Liver (tissue), 8 donors: ENCODE measurements at regions not wholly inside any gene's neighbourhood (a gene's known extent, or its start where the extent isn't known, plus 50 kb on each side); places are given as distances from the start of the nearest gene placed in this dataset.

Experiments
- DNase-seq: peaks from one replicate; pipeline ENCODE4 v3.0.0-alpha.2; 2017; ENCODE audit warnings: low spot score
- H3K27ac ChIP-seq, 2 donors: one replicate each; pipeline ENCODE4 v1.7.0; 2013; ENCODE audit warnings: inconsistent platforms in 2 of 2, low read length in 2 of 2, control low read depth in 1 of 2, low read depth in 1 of 2, mild to moderate bottlenecking in 1 of 2
- H3K27me3 ChIP-seq, 4 donors: one replicate each; pipeline versions ENCODE4 v1.6.1 to v1.7.0; 2013; ENCODE audit warnings: low read length in 3 of 4, inconsistent platforms in 1 of 4, mild to moderate bottlenecking in 1 of 4, moderate library complexity in 1 of 4; ENCODE audit not compliant: control insufficient read depth in 4 of 4, insufficient read depth in 4 of 4
- H3K36me3 ChIP-seq, 4 donors: one replicate each; pipeline versions ENCODE4 v1.6.1 to v1.7.0; 2013; ENCODE audit warnings: low read length in 3 of 4, mild to moderate bottlenecking in 3 of 4, low read depth in 1 of 4, moderate library complexity in 1 of 4; ENCODE audit not compliant: control insufficient read depth in 4 of 4, insufficient read depth in 3 of 4
- H3K4me1 ChIP-seq, 4 donors: one replicate each; pipeline versions ENCODE4 v1.6.1 to v1.7.0; 2013; ENCODE audit warnings: low read length in 3 of 4, mild to moderate bottlenecking in 3 of 4, moderate library complexity in 1 of 4; ENCODE audit not compliant: control insufficient read depth in 4 of 4, insufficient read depth in 4 of 4
- H3K4me3 ChIP-seq, 3 donors: one replicate each; pipeline versions ENCODE4 v1.6.1 to v1.7.0; 2013; ENCODE audit warnings: low read length in 3 of 3, control low read depth in 1 of 3, low read depth in 1 of 3, mild to moderate bottlenecking in 1 of 3
- H3K9ac ChIP-seq, 2 donors: one replicate each; pipeline ENCODE4 v1.7.0; 2013; ENCODE audit warnings: low read length in 2 of 2, mild to moderate bottlenecking in 2 of 2, moderate library complexity in 2 of 2, control low read depth in 1 of 2, low read depth in 1 of 2
- H3K9me3 ChIP-seq, 4 donors: one replicate each; pipeline versions ENCODE4 v1.6.1 to v1.7.0; 2013; ENCODE audit warnings: low read length in 3 of 4; ENCODE audit not compliant: control insufficient read depth in 4 of 4
- CTCF ChIP-seq: fragments of 150-350 bp; IDR thresholded peaks from 2 replicates; pipeline ENCODE4 v1.5.1; 2017; ENCODE audit warnings: improper control_type of control experiment, low read depth, low read length; ENCODE audit not compliant: missing input control
- EGR1 ChIP-seq, 2 donors: IDR thresholded peaks; 2 replicates each; pipeline ENCODE4 v1.6.1; 2016 to 2018; ENCODE audit warnings: antibody characterized with exemption in 2 of 2, low read depth in 2 of 2
- FOXA1 ChIP-seq: IDR thresholded peaks from 2 replicates; pipeline ENCODE4 v1.6.1; 2016; ENCODE audit warnings: antibody characterized with exemption
- FOXA2 ChIP-seq: IDR thresholded peaks from 2 replicates; pipeline ENCODE4 v1.6.1; 2016; ENCODE audit warnings: antibody characterized with exemption
- GABPA ChIP-seq, 2 donors: IDR thresholded peaks in 1 of 2; conservative IDR thresholded peaks in 1 of 2; 2 replicates each; pipeline ENCODE4 v1.6.1; 2016; ENCODE audit warnings: antibody characterized with exemption in 2 of 2, mild to moderate bottlenecking in 1 of 2, moderate library complexity in 1 of 2
- HNF4A ChIP-seq, 2 donors: conservative IDR thresholded peaks; 2 replicates each; pipeline ENCODE4 v1.6.1; 2016; ENCODE audit warnings: antibody characterized with exemption in 2 of 2, mild to moderate bottlenecking in 2 of 2
- HNF4G ChIP-seq: IDR thresholded peaks from 2 replicates; pipeline ENCODE4 v1.6.1; 2016; ENCODE audit warnings: antibody characterized with exemption
- JUND ChIP-seq, 2 donors: IDR thresholded peaks; 2 replicates each; pipeline ENCODE4 v1.6.1; 2016; ENCODE audit warnings: antibody characterized with exemption in 2 of 2
- MAX ChIP-seq: IDR thresholded peaks from 2 replicates; pipeline ENCODE4 v1.6.1; 2016; ENCODE audit warnings: antibody characterized with exemption
- NR2F2 ChIP-seq: IDR thresholded peaks from 2 replicates; pipeline ENCODE4 v1.6.1; 2016; ENCODE audit warnings: antibody characterized with exemption
- RAD21 ChIP-seq, 2 donors: IDR thresholded peaks; 2 replicates each; pipeline ENCODE4 v1.6.1; 2016; ENCODE audit warnings: antibody characterized with exemption in 2 of 2, mild to moderate bottlenecking in 2 of 2
- REST ChIP-seq: IDR thresholded peaks from 2 replicates; pipeline ENCODE4 v1.6.1; 2016; ENCODE audit warnings: antibody characterized with exemption, mild to moderate bottlenecking
- RXRA ChIP-seq, 2 donors: IDR thresholded peaks; 2 replicates each; pipeline ENCODE4 v1.6.1; 2017 to 2018; ENCODE audit warnings: antibody characterized with exemption in 2 of 2, mild to moderate bottlenecking in 1 of 2
- TAF1 ChIP-seq: conservative IDR thresholded peaks from 2 replicates; pipeline ENCODE4 v1.6.1; 2016; ENCODE audit warnings: antibody characterized with exemption, mild to moderate bottlenecking
- YY1 ChIP-seq: IDR thresholded peaks from 2 replicates; pipeline ENCODE4 v1.6.1; 2016; ENCODE audit warnings: antibody characterized with exemption, mild to moderate bottlenecking
- ZBTB33 ChIP-seq: IDR thresholded peaks from 2 replicates; pipeline ENCODE4 v1.6.1; 2016; ENCODE audit warnings: antibody characterized with exemption
- WGBS: extraction: QIAGEN DNeasy Blood & Tissue Kit; methylation state at CpG from one replicate; pipeline ENCODE4 v1.1.7; 2013; 5-methylcytosine and 5-hydroxymethylcytosine counted together
- TF ChIP-seq, protein P1 (sequence below): IDR thresholded peaks from 2 replicates; pipeline ENCODE4 v1.6.1; 2016; ENCODE audit warnings: antibody characterized with exemption
- donor health status: healthy.
- donor health status: healthy.
- donor health status: healthy.
- donor health status: healthy.
- donor health status: healthy.

- Histone ChIP-seq H3K27ac (no peak overlapping the region), H3K4me3 (no peak overlapping the region), H3K27me3 (no peaks in the 10 kb centered on the region), H3K9ac (no peak overlapping the region), H3K4me1 (no peaks in the 10 kb centered on the region), H3K36me3 (no peaks in the 10 kb centered on the region), H3K9me3 (no peaks in the 10 kb centered on the region)
- TF ChIP-seq RXRA (IDR thresholded peaks at IDR 0.05) (no peak), RAD21 (IDR thresholded peaks at IDR 0.05) (no peak), MAX (no peak), HNF4G (no peak), FOXA1 (no peak), JUND (IDR thresholded peaks at IDR 0.05) (no peak), NR2F2 (no peak), CTCF (no peak), REST (no peak), GABPA (IDR thresholded peaks at IDR 0.05 in 1 of 2, conservative IDR thresholded peaks at IDR 0.05 in 1 of 2) (no peak), EGR1 (IDR thresholded peaks at IDR 0.05; ENCODE audit: low read depth in 2 of 2) (no peak), FOXA2 (no peak), ZBTB33 (no peak), YY1 (no peak), TAF1 (no peak)
- TF ChIP-seq, protein P1, sequence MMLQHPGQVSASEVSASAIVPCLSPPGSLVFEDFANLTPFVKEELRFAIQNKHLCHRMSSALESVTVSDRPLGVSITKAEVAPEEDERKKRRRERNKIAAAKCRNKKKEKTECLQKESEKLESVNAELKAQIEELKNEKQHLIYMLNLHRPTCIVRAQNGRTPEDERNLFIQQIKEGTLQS: no peak
- DNase-seq: no peak
Measured at GRCh38 chr9:10869687-10870086, 256.9 kb upstream of the PTPRD start.

DNA sequence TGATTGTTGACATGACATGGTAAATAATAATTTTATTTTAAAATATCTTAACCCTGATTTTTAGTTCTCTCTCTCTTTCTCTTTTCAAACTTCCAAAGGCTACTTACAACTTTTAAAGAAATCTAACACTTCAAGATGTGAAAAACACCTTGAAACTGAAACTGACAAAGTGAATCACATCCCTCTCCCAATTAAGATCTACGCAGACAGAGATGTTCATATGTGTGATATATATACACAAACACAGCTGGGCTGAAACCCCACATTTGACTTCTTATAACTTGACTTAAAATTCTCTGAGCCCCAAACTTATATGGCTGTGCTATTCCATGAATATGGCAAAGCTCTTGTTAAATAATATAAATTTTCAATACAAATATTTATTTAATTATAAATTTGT is 261.2 kb upstream of the PTPRD start:
- H3K27me3 ChIP-seq: no peaks in the 10 kb centered on the region
- WGBS: 85% methylated on average over 1 of the region's 1 CpG

More for the DNA sequence above, 261.2 kb upstream of the PTPRD start:
- no peaks in the 10 kb centered on the region for H3K9me3 ChIP-seq
- H3K36me3 ChIP-seq: no peaks in the 10 kb centered on the region
- no peak overlapping the region for H3K27ac ChIP-seq
- H3K4me1 ChIP-seq: no peaks in the 10 kb centered on the region
- H3K4me3 ChIP-seq: no peak overlapping the region
- DNase-seq: no peak
- H3K9ac ChIP-seq: no peak overlapping the region
- TF ChIP-seq HNF4A (conservative IDR thresholded peaks at IDR 0.05): no peak
- no peak for TF ChIP-seq FOXA2
- no peak for TF ChIP-seq MAX
